ENCODE measurements at regions not wholly inside any gene's neighbourhood (a gene's known extent, or its start where the extent isn't known, plus 50 kb on each side); places are given as distances from the start of the nearest gene placed in this dataset.

DNA sequence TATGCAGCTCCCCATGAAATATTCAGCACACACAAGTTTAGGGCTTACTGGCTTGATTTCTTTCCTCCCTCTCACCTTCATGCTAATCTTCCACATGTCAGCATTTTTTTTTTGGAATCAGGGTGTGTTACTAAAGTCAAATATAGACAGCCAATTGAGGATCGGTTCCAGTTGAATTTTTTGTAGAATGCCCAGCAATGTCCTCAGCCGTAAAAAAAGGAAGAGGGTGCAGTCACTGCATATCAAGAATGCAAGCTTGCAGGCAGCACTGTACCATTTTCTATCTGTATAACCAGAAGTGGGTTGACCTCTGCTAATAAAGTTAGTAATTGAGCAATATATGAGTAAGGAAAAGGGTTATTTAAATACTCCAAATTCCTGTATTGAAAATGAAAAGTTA lies 51.4 kb upstream of the CHMP2B start:
- ChIA-PET CTCF (interaction anchor here (0.6 to 1.2 kb wide), 2 partner anchors 8 to 182 kb away, joined by 3 to 4 read pairs; no protein-coding TSS in a partner anchor), POLR2A (interaction anchor here (0.6 kb wide), 1 partner anchor 21 kb away, joined by 3 read pairs; no protein-coding TSS in a partner anchor)
- H3K36me3 ChIP-seq (ENCODE audit: control insufficient read depth in 2 of 2, insufficient read depth in 1 of 2, low read length in 2 of 2) = no peaks in the 10 kb centered on the region
- H3K9me3 ChIP-seq (ENCODE audit: control insufficient read depth, insufficient read depth, low read depth, low read length) = no peaks in the 10 kb centered on the region
- H3K4me1 ChIP-seq (ENCODE audit: control insufficient read depth, insufficient read depth, low read length) = no peaks in the 10 kb centered on the region
- no peak for TF ChIP-seq KLF17 (tag by site-specific recombination; IDR thresholded peaks at IDR 0.05)
- no peak overlapping the region for H3K4me3 ChIP-seq (ENCODE audit: low read depth, low read length)
- no peak overlapping the region for H3K27ac ChIP-seq (ENCODE audit: extremely low read depth, low read depth, low read length)

GRCh38 chr3:87173776-87174175 lies 53.3 kb upstream of the CHMP2B start:
- ChIA-PET POLR2A (no interaction called here), CTCF (no interaction called here)
- H3K4me3 ChIP-seq (ENCODE audit: low read depth, low read length) = no peak overlapping the region
- TF ChIP-seq ZNF580 (tag by site-specific recombination; IDR thresholded peaks at IDR 0.05) (no peak), ZNF138 (tag by site-specific recombination; IDR thresholded peaks at IDR 0.05; ENCODE audit: borderline replicate concordance) (no peak), HOXD13 (CRISPR knock-in tag; IDR thresholded peaks at IDR 0.05; ENCODE audit: borderline replicate concordance) (no peak), ZNF19 (tag by site-specific recombination; IDR thresholded peaks at IDR 0.05; ENCODE audit: low read depth) (no peak), ZNF488 (tag by site-specific recombination; IDR thresholded peaks at IDR 0.05) (no peak), ZNF530 (tag by site-specific recombination; IDR thresholded peaks at IDR 0.05; ENCODE audit: low read depth) (no peak), ZNF791 (tag by site-specific recombination; IDR thresholded peaks at IDR 0.05) (no peak), ZSCAN16 (tag by site-specific recombination; IDR thresholded peaks at IDR 0.05) (no peak), TRIM28 (IDR thresholded peaks at IDR 0.05; ENCODE audit: borderline replicate concordance, low read length) (no peak), SALL2 (tag by site-specific recombination; IDR thresholded peaks at IDR 0.05; ENCODE audit: borderline replicate concordance) (no peak), ZNF629 (tag by site-specific recombination; IDR thresholded peaks at IDR 0.05) (no peak), MZF1 (tag by site-specific recombination; IDR thresholded peaks at IDR 0.05; ENCODE audit: borderline replicate concordance) (no peak), ZNF114 (tag by site-specific recombination; IDR thresholded peaks at IDR 0.05) (no peak), ZNF521 (tag by site-specific recombination; IDR thresholded peaks at IDR 0.05) (no peak), SCRT1 (tag by site-specific recombination; IDR thresholded peaks at IDR 0.05; ENCODE audit: borderline replicate concordance) (no peak)
- TF ChIP-seq, protein P1, sequence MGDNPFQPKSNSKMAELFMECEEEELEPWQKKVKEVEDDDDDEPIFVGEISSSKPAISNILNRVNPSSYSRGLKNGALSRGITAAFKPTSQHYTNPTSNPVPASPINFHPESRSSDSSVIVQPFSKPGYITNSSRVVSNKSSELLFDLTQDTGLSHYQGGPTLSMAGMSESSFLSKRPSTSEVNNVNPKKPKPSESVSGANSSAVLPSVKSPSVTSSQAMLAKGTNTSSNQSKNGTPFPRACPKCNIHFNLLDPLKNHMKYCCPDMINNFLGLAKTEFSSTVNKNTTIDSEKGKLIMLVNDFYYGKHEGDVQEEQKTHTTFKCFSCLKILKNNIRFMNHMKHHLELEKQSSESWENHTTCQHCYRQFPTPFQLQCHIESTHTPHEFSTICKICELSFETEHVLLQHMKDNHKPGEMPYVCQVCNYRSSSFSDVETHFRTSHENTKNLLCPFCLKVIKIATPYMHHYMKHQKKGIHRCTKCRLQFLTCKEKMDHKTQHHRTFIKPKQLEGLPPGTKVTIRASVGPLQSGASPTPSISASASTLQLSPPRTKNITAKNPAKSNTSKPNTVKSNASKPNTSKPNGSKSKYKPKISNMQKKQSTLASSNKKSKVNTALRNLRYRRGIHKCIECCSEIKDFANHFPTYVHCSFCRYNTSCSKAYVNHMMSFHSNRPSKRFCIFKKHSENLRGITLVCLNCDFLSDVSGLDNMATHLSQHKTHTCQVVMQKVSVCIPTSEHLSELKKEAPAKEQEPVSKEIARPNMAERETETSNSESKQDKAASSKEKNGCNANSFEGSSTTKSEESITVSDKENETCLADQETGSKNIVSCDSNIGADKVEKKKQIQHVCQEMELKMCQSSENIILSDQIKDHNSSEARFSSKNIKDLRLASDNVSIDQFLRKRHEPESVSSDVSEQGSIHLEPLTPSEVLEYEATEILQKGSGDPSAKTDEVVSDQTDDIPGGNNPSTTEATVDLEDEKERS (tag by site-specific recombination; IDR thresholded peaks at IDR 0.05) = no peak
- no peak overlapping the region for H3K27ac ChIP-seq (ENCODE audit: extremely low read depth, low read depth, low read length)
- no peaks in the 10 kb centered on the region for H3K36me3 ChIP-seq (ENCODE audit: control insufficient read depth in 2 of 2, insufficient read depth in 1 of 2, low read length in 2 of 2)
- H3K9me3 ChIP-seq (ENCODE audit: control insufficient read depth, insufficient read depth, low read depth, low read length) = no peaks in the 10 kb centered on the region
- H3K4me1 ChIP-seq (ENCODE audit: control insufficient read depth, insufficient read depth, low read length) = no peaks in the 10 kb centered on the region

DNA sequence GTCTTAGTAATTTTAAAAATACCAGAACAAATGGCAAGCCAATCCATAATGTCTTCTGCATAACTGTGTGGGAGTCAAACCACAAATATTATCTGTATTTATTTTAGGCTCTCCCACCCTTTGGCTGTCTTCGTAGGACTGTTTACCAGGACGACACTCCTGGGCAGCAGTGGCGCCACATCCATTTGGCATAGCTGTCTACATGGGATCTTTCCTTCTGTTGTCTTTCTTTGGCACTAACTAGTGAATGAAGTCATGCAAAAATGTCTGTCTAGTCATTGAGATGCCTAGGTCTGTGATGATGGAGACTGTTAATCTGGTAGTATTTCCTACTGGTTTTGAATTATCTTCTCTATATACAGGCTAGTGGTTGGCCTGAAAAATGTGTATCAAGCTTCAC lies 54.0 kb upstream of the CHMP2B start:
- POLR2A ChIA-PET = no interaction called here
- Histone ChIP-seq H3K27ac (ENCODE audit: extremely low read depth, low read depth, low read length) (no peak overlapping the region), H3K36me3 (ENCODE audit: control insufficient read depth in 2 of 2, insufficient read depth in 1 of 2, low read length in 2 of 2) (no peaks in the 10 kb centered on the region), H3K4me1 (ENCODE audit: control insufficient read depth, insufficient read depth, low read length) (no peaks in the 10 kb centered on the region), H3K9me3 (ENCODE audit: control insufficient read depth, insufficient read depth, low read depth, low read length) (no peaks in the 10 kb centered on the region), H3K4me3 (ENCODE audit: low read depth, low read length) (no peak overlapping the region)
- CTCF ChIA-PET = no interaction called here
- TF ChIP-seq ZNF169 (tag by site-specific recombination; IDR thresholded peaks at IDR 0.05) (no peak), ZNF311 (tag by site-specific recombination; IDR thresholded peaks at IDR 0.05; ENCODE audit: borderline replicate concordance) (no peak), ZNF248 (tag by site-specific recombination; IDR thresholded peaks at IDR 0.05) (no peak), ZNF341 (tag by site-specific recombination; IDR thresholded peaks at IDR 0.05; ENCODE audit: low read depth) (no peak), ZNF112 (tag by site-specific recombination; IDR thresholded peaks at IDR 0.05) (no peak), ZNF350 (tag by site-specific recombination; IDR thresholded peaks at IDR 0.05) (no peak)
- TF ChIP-seq, protein P2, sequence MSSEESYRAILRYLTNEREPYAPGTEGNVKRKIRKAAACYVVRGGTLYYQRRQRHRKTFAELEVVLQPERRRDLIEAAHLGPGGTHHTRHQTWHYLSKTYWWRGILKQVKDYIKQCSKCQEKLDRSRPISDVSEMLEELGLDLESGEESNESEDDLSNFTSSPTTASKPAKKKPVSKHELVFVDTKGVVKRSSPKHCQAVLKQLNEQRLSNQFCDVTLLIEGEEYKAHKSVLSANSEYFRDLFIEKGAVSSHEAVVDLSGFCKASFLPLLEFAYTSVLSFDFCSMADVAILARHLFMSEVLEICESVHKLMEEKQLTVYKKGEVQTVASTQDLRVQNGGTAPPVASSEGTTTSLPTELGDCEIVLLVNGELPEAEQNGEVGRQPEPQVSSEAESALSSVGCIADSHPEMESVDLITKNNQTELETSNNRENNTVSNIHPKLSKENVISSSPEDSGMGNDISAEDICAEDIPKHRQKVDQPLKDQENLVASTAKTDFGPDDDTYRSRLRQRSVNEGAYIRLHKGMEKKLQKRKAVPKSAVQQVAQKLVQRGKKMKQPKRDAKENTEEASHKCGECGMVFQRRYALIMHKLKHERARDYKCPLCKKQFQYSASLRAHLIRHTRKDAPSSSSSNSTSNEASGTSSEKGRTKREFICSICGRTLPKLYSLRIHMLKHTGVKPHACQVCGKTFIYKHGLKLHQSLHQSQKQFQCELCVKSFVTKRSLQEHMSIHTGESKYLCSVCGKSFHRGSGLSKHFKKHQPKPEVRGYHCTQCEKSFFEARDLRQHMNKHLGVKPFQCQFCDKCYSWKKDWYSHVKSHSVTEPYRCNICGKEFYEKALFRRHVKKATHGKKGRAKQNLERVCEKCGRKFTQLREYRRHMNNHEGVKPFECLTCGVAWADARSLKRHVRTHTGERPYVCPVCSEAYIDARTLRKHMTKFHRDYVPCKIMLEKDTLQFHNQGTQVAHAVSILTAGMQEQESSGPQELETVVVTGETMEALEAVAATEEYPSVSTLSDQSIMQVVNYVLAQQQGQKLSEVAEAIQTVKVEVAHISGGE (tag by site-specific recombination; conservative IDR thresholded peaks at IDR 0.05; ENCODE audit: low read depth) = no peak
